Common myeloid progenitor, CD34-positive (primary cell): ENCODE measurements at regions not wholly inside any gene's neighbourhood (a gene's known extent, or its start where the extent isn't known, plus 50 kb on each side); places are given as distances from the start of the nearest gene placed in this dataset.

ENCODE experiments used
- CTCF ChIA-PET: fragments of 350-600 bp; sonication (Branson Sonifier 250); formaldehyde crosslinking; loops from one replicate; lab custom pipeline; 2021; ENCODE audit warnings: antibody characterized with exemption; lab: Charles Lee
- POLR2A ChIA-PET: fragments of 350-600 bp; sonication (Branson Sonifier 250); formaldehyde crosslinking; loops from one replicate; lab custom pipeline; 2021; ENCODE audit warnings: antibody characterized with exemption; lab: Charles Lee
- DNase-seq, 3 donors: peaks; one replicate each; pipeline versions ENCODE4 v3.0.0 to v3.0.0-alpha.2; 2013
- H3K27ac ChIP-seq, 2 experiments: 1 replicate in 1 of 2; 2 replicates in 1 of 2; pipeline ENCODE4 v1.7.0; 2013; ENCODE audit warnings: inconsistent platforms in 2 of 2, low read length in 2 of 2, mild to moderate bottlenecking in 2 of 2, low read depth in 1 of 2, moderate library complexity in 1 of 2; ENCODE audit not compliant: severe bottlenecking in 2 of 2, insufficient read depth in 1 of 2, poor library complexity in 1 of 2
- H3K27me3 ChIP-seq, 5 experiments: replicated peaks in 2 of 5; 1 replicate in 3 of 5; 2 replicates in 2 of 5; pipeline versions ENCODE4 v1.6.1 to v1.7.0; 2013; ENCODE audit warnings: low read length in 4 of 5, mild to moderate bottlenecking in 2 of 5, moderate library complexity in 2 of 5, inconsistent platforms in 1 of 5; ENCODE audit not compliant: insufficient read depth in 5 of 5, control insufficient read depth in 4 of 5
- H3K36me3 ChIP-seq, 4 experiments: 1 replicate in 2 of 4; 2 replicates in 2 of 4; pipeline versions ENCODE4 v1.6.1 to v1.7.0; 2013; ENCODE audit warnings: low read length in 3 of 4, control low read depth in 1 of 4, mild to moderate bottlenecking in 1 of 4; ENCODE audit not compliant: control insufficient read depth in 4 of 4, insufficient read depth in 4 of 4
- H3K4me1 ChIP-seq, 4 experiments: 1 replicate in 3 of 4; 2 replicates in 1 of 4; pipeline versions ENCODE4 v1.6.1 to v1.7.1; 2013; ENCODE audit warnings: low read length in 3 of 4, mild to moderate bottlenecking in 3 of 4, control low read depth in 1 of 4, inconsistent platforms in 1 of 4, moderate library complexity in 1 of 4; ENCODE audit not compliant: control insufficient read depth in 4 of 4, insufficient read depth in 4 of 4; ENCODE audit errors: control extremely low read depth in 1 of 4
- H3K4me3 ChIP-seq, 7 experiments: 1 replicate in 4 of 7; 2 replicates in 3 of 7; pipeline versions ENCODE4 v1.5.1 to v1.7.0; 2013; ENCODE audit warnings: mild to moderate bottlenecking in 7 of 7, low read length in 6 of 7, moderate library complexity in 6 of 7, inconsistent platforms in 2 of 7, low read depth in 2 of 7, control low read depth in 1 of 7; ENCODE audit not compliant: insufficient read depth in 4 of 7, control insufficient read depth in 1 of 7; ENCODE audit errors: extremely low read depth in 1 of 7
- H3K9me3 ChIP-seq, 5 experiments: 1 replicate in 4 of 5; 2 replicates in 1 of 5; pipeline versions ENCODE4 v1.6.1 to v1.7.1; 2013; ENCODE audit warnings: low read length in 4 of 5, mild to moderate bottlenecking in 2 of 5, inconsistent platforms in 1 of 5, low read depth in 1 of 5, moderate library complexity in 1 of 5; ENCODE audit not compliant: control insufficient read depth in 4 of 5, insufficient read depth in 2 of 5; ENCODE audit errors: control extremely low read depth in 1 of 5
- WGBS: methylation state at CpG from one replicate; pipeline ENCODE4 v1.1.5; 2013; ENCODE audit not compliant: insufficient coverage; 5-methylcytosine and 5-hydroxymethylcytosine counted together

- CTCF ChIA-PET, result no interaction called here
- Histone ChIP-seq H3K9me3 (no peaks in the 10 kb centered on the region), H3K27me3 (no peaks in the 10 kb centered on the region), H3K27ac (no peak overlapping the region), H3K4me3 (no peak overlapping the region), H3K36me3 (no peaks in the 10 kb centered on the region), H3K4me1 (no peaks in the 10 kb centered on the region)
- POLR2A ChIA-PET, result no interaction called here
- DNase-seq, result no peak
Observed at GRCh38 chr4:14768449-14768848, 233.8 kb upstream of the CPEB2 start.

GRCh38 chr4:14769993-14770392 lies 232.3 kb upstream of the CPEB2 start:
- H3K36me3 ChIP-seq, result no peaks in the 10 kb centered on the region
- no peaks in the 10 kb centered on the region for H3K4me1 ChIP-seq
- no peaks in the 10 kb centered on the region for H3K9me3 ChIP-seq
- WGBS, result 92% methylated on average over 1 of the region's 1 CpG
- H3K27ac ChIP-seq, result no peak overlapping the region
- POLR2A ChIA-PET, result no interaction called here
- no peak overlapping the region for H3K4me3 ChIP-seq
- no peak for DNase-seq
- CTCF ChIA-PET, result no interaction called here
- no peaks in the 10 kb centered on the region for H3K27me3 ChIP-seq

- Histone ChIP-seq H3K27me3 (no peaks in the 10 kb centered on the region), H3K4me1 (no peaks in the 10 kb centered on the region), H3K9me3 (no peaks in the 10 kb centered on the region), H3K4me3 (no peak overlapping the region), H3K27ac (no peak overlapping the region), H3K36me3 (no peaks in the 10 kb centered on the region)
- ChIA-PET POLR2A (no interaction called here), CTCF (no interaction called here)
- 100% methylated on average over 1 of the region's 2 CpGs for WGBS
- no peak for DNase-seq
Observed at GRCh38 chr4:14771094-14771493, 231.2 kb upstream of the CPEB2 start.

- H3K9me3 ChIP-seq, result peaks cover 0 to 1% (median 0%) of the 10 kb centered on the region in 5 experiments
- H3K36me3 ChIP-seq, result no peaks in the 10 kb centered on the region
- H3K27ac ChIP-seq, result no peak overlapping the region
- WGBS, result 100% methylated on average over 2 of the region's 2 CpGs
- POLR2A ChIA-PET, result no interaction called here
- H3K27me3 ChIP-seq, result no peaks in the 10 kb centered on the region
- DNase-seq, result no peak
- H3K4me3 ChIP-seq, result no peak overlapping the region
- CTCF ChIA-PET, result no interaction called here
- H3K4me1 ChIP-seq, result no peaks in the 10 kb centered on the region
Observed at GRCh38 chr4:14771504-14772175, 230.6 kb upstream of the CPEB2 start.

GRCh38 chr4:14772388-14772787 lies 229.9 kb upstream of the CPEB2 start:
- CTCF ChIA-PET, result no interaction called here
- 80% methylated on average over 1 of the region's 2 CpGs for WGBS
- DNase-seq, result no peak
- Histone ChIP-seq H3K4me3 (no peak overlapping the region), H3K27me3 (no peaks in the 10 kb centered on the region), H3K27ac (no peak overlapping the region), H3K9me3 (peaks cover 0 to 1% (median 0%) of the 10 kb centered on the region in 5 experiments), H3K36me3 (no peaks in the 10 kb centered on the region), H3K4me1 (no peaks in the 10 kb centered on the region)
- POLR2A ChIA-PET, result no interaction called here

GRCh38 chr4:14783011-14783877 lies 219.0 kb upstream of the CPEB2 start:
- CTCF ChIA-PET, result no interaction called here
- no peak for DNase-seq
- WGBS, result 77% methylated on average over 4 of the region's 5 CpGs
- POLR2A ChIA-PET, result no interaction called here
- no peaks in the 10 kb centered on the region for H3K36me3 ChIP-seq
- H3K27me3 ChIP-seq, result no peaks in the 10 kb centered on the region
- H3K4me3 ChIP-seq, result no peak overlapping the region
- H3K9me3 ChIP-seq, result no peaks in the 10 kb centered on the region
- no peaks in the 10 kb centered on the region for H3K4me1 ChIP-seq
- no peak overlapping the region for H3K27ac ChIP-seq

- ChIA-PET POLR2A (no interaction called here), CTCF (no interaction called here)
- Histone ChIP-seq H3K4me3 (no peak overlapping the region), H3K9me3 (peaks cover 0 to 3% (median 0%) of the 10 kb centered on the region in 5 experiments), H3K36me3 (no peaks in the 10 kb centered on the region), H3K27ac (no peak overlapping the region), H3K27me3 (no peaks in the 10 kb centered on the region), H3K4me1 (no peaks in the 10 kb centered on the region)
- DNase-seq, result no peak
- 72% methylated on average over 4 of the region's 4 CpGs for WGBS
Observed at GRCh38 chr4:14787221-14787620, 215.1 kb upstream of the CPEB2 start.
